Lower lobe of right lung (tissue), 2 donors: ENCODE measurements at regions not wholly inside any gene's neighbourhood (a gene's known extent, or its start where the extent isn't known, plus 50 kb on each side); places are given as distances from the start of the nearest gene placed in this dataset.

Source experiments
- ATAC-seq, 2 donors: fragments of 200-7000 bp; cut with Tn5 transposase; one replicate each; pipeline ENCODE4 v1.9.1; 2020 to 2022; ENCODE audit warnings: mild to moderate bottlenecking in 2 of 2, moderate library complexity in 2 of 2
- DNase-seq: peaks from one replicate; pipeline ENCODE4 v3.0.0-alpha.2; 2020
- H3K27ac ChIP-seq: fragments of 200-600 bp; one replicate; pipeline ENCODE4 v1.8.0; 2022
- H3K27me3 ChIP-seq: fragments of 200-600 bp; one replicate; pipeline ENCODE4 v1.8.0; 2022; ENCODE audit warnings: low read depth
- H3K36me3 ChIP-seq: fragments of 200-600 bp; one replicate; pipeline ENCODE4 v1.8.0; 2022; ENCODE audit warnings: mild to moderate bottlenecking
- H3K4me1 ChIP-seq: fragments of 200-600 bp; one replicate; pipeline ENCODE4 v1.8.0; 2022
- H3K4me3 ChIP-seq: fragments of 200-600 bp; one replicate; pipeline ENCODE4 v1.8.0; 2022; ENCODE audit warnings: mild to moderate bottlenecking
- H3K9me3 ChIP-seq: fragments of 200-600 bp; one replicate; pipeline ENCODE4 v1.8.0; 2022
- intact Hi-C: fragments of 100-400 bp; cut with DNase I; formaldehyde crosslinking; loops from one replicate; pipeline ENCODE4 v1.11.0; 2022
- TF ChIP-seq, protein P1 (sequence below): fragments of 200-600 bp; IDR thresholded peaks from one replicate; pipeline ENCODE4 v1.8.0; 2022; ENCODE audit warnings: antibody characterized with exemption, mild to moderate bottlenecking
- donor health status: DM: no; HTN: yes; CAD: no; lungs with severe emphysema.

DNA sequence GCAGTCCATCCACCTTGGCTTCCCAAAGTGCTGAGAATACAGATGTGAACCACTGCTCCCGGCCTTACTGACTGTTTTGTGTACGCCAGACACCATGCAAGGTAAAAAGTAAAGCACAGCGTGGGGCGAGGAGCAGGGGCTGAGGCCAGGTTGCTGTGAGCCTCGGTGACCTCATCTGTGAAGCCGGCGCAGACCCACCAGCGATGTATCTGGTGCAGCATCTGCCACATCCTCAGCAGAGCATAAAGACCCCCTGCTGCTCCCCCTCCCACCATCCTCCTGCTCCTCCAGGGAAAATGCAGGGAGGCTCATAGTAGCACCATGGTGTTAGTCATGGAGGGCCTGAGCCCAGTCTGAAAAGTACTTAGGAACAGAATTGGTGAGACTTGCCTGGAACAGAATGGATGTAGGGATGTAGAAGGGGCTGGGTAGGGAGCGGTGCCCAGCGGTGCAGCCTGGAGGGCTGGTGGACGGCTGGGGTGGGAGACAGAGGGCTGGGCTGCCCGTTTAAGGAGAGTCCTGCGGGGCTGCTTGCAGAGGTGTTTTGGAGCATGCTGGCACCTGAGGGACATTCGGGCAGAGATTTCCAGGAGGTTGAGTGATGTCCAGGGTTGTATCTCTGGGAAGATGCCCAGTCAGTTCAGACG is 462.4 kb downstream of the BRD1 start:
- Histone ChIP-seq H3K27ac (no peak overlapping the region), H3K4me1 (no peaks in the 10 kb centered on the region), H3K4me3 (no peak overlapping the region), H3K36me3 (no peaks in the 10 kb centered on the region), H3K27me3 (peaks cover 48% of the 10 kb centered on the region), H3K9me3 (no peaks in the 10 kb centered on the region)
- DNase-seq (no peak), ATAC-seq (no peak)
- intact Hi-C loops, result no loop called here
- TF ChIP-seq, protein P1, sequence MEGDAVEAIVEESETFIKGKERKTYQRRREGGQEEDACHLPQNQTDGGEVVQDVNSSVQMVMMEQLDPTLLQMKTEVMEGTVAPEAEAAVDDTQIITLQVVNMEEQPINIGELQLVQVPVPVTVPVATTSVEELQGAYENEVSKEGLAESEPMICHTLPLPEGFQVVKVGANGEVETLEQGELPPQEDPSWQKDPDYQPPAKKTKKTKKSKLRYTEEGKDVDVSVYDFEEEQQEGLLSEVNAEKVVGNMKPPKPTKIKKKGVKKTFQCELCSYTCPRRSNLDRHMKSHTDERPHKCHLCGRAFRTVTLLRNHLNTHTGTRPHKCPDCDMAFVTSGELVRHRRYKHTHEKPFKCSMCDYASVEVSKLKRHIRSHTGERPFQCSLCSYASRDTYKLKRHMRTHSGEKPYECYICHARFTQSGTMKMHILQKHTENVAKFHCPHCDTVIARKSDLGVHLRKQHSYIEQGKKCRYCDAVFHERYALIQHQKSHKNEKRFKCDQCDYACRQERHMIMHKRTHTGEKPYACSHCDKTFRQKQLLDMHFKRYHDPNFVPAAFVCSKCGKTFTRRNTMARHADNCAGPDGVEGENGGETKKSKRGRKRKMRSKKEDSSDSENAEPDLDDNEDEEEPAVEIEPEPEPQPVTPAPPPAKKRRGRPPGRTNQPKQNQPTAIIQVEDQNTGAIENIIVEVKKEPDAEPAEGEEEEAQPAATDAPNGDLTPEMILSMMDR, result no peak

DNA sequence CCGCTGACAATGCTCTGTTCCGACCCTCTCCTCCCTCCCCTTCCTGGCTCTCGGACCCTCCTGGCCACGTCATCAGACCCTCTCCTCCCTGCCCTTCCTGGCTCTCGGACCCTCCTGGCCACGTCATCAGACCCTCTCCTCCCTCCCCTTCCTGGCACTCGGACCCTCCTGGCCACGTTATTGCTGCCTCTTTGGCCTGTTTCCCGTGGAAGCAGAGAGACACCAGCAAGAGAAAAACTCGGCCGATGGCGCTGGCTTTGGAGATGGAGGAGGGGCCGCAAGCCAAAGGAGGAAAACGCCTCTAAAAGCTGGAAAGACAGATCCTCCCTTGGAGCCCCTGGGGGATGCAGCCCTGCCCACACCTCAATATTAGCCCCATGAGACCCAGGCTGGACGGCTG is 463.3 kb downstream of the BRD1 start:
- Histone ChIP-seq H3K36me3 (no peaks in the 10 kb centered on the region), H3K4me3 (no peak overlapping the region), H3K4me1 (no peaks in the 10 kb centered on the region), H3K9me3 (no peaks in the 10 kb centered on the region), H3K27ac (no peak overlapping the region), H3K27me3 (peaks cover 45% of the 10 kb centered on the region)
- TF ChIP-seq, protein P1, result no peak
- peak; percentile 14 for DNase-seq
- intact Hi-C loops, result no loop called here
- ATAC-seq, result no peak

DNA sequence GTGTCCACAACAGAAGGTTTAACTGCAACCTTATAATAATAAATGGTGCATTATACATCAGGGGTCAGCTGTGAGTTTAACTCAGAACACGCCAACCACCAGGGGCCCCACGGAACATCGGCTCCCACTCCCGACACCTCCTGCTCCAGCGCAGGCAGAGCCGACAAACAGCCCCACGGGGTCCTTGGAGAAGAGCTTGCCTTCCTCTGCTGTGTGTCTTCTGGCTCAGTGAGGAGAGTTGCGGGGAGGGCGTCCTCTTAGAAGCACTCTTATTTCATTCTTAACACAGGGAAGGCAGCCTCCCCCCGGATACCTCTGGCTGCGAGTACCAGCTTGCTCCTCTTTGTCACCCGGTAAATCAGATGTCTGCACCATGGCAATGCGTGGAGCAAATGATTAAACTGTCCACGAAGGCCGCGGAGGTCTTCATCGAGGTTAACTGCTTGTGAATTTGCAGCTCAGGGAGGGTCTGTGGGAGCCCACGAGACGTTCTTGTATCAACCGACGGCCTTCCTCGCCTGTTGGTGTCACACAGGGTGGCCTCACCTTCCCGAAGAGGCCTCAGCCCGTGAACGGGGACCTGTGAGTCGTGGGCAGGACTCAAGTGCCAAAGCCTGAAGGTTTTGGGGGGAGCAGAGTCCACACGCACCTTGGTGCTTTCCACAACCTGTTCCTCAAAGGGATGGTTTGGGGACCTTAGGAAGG is 464.0 kb downstream of the BRD1 start:
- H3K9me3 ChIP-seq, result no peaks in the 10 kb centered on the region
- H3K4me1 ChIP-seq, result no peaks in the 10 kb centered on the region
- no peak overlapping the region for H3K27ac ChIP-seq
- H3K4me3 ChIP-seq, result no peak overlapping the region
- peak; percentile 44 for DNase-seq
- ATAC-seq, result no peak
- H3K36me3 ChIP-seq, result no peaks in the 10 kb centered on the region
- H3K27me3 ChIP-seq, result peaks cover 45% of the 10 kb centered on the region
- TF ChIP-seq, protein P1, result no peak
- intact Hi-C loops, result no loop called here

DNA sequence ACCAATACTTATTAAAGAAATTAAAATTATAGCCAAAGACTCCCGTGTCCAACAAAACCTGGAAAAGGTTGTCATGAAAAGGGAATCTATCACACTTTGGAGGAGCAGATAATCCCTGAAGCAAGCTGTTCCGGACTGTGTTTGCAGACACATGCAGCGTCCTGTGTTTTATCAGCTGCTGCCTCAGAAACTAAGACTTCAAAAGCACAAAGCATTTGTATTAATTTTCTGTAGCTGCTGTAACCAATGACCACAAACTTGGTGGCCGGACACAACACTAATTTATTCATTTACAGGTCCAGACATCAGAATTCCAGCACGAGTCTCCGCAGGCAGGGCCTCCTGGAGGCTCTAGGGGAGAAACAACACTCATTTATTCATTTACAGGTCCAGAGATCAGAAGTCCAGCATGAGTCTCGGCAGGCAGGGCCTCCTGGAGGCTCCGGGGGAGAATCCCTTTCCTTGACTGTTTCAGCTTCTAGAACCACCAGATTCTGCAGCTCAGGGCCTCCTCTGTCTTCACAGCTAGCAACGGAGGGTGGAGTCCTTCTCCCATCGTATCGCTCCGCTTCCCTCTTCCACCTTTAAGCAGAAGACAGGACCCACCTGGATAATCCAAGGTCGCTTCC is 465.3 kb downstream of the BRD1 start:
- ATAC-seq, result no peak

DNA sequence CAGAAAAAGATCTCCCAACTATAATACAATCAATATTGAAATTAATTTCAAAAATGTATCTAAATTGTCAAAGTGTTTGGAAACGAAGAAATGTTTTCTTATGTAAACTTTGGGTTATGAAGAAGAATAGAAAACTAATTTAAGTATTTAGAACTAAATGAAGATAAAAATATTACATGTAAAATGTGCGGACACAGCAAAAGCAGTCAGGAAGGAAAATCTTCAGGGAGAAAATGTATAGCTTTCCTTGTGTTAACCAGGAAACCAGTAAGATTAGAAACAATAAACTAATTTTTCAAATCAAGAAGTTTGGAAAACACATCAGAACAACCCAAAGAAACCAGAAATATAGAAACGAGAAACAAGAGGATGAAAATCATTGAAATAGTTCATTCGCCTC is 466.5 kb downstream of the BRD1 start:
- Histone ChIP-seq H3K27ac (no peak overlapping the region), H3K36me3 (no peaks in the 10 kb centered on the region), H3K4me1 (no peaks in the 10 kb centered on the region), H3K27me3 (peaks cover 58% of the 10 kb centered on the region), H3K4me3 (no peak overlapping the region), H3K9me3 (no peaks in the 10 kb centered on the region)
- ATAC-seq (no peak), DNase-seq (no peak)
- TF ChIP-seq, protein P1, result no peak
- intact Hi-C loops, result no loop called here

More for the DNA sequence above, 465.3 kb downstream of the BRD1 start:
- TF ChIP-seq, protein P1, result no peak
- peak; percentile 6 for DNase-seq
- no peak overlapping the region for H3K4me3 ChIP-seq
- peaks cover 48% of the 10 kb centered on the region for H3K27me3 ChIP-seq
- no peaks in the 10 kb centered on the region for H3K9me3 ChIP-seq
- no peaks in the 10 kb centered on the region for H3K4me1 ChIP-seq
- H3K36me3 ChIP-seq, result no peaks in the 10 kb centered on the region
- no peak overlapping the region for H3K27ac ChIP-seq
- intact Hi-C loops, result no loop called here
